ENCODE measurements at regions not wholly inside any gene's neighbourhood (a gene's known extent, or its start where the extent isn't known, plus 50 kb on each side); places are given as distances from the start of the nearest gene placed in this dataset.
"Not testable (repeated sequence)": the region's sequence is repeated elsewhere in the genome, so short reads cannot be mapped to it uniquely, and the experiment has no call there.

- H3K27me3 ChIP-seq = no peaks in the 10 kb centered on the region
- DNase-seq = no peak
- intact Hi-C loops (cut with DNase I; ENCODE audit: low total_unique reads) = no loop called here
Observed at GRCh38 chr11:93054279-93054678, 84.8 kb downstream of the MTNR1B start.

DNA sequence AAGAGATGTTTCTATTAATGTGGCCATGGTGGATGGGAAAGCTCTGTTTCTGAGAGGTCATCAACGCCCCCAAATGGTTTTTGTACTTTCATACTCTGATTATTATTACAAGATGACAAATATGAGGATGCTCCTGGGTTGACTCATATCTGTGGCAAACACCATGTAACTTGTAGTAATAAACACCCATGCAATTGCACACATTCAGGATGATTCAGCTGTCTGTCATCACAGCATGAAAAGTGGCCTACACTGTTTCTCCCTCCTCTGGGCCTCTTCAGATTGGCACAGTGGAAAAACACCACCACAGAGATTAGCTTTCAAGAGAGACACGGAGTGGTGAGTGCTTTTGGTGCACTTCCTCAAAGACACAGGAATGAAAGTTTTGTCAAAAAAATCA is 85.4 kb downstream of the MTNR1B start:
- TF ChIP-seq POLR2A (IDR thresholded peaks at IDR 0.05) = no peak
- no peak for TF ChIP-seq CTCF (IDR thresholded peaks at IDR 0.05)
- no peak for DNase-seq
- intact Hi-C loops (cut with DNase I; ENCODE audit: low total_unique reads) = no loop called here
- no peaks in the 10 kb centered on the region for H3K27me3 ChIP-seq
- no peaks in the 10 kb centered on the region for H3K36me3 ChIP-seq
- H3K4me3 ChIP-seq = no peak overlapping the region
- no peaks in the 10 kb centered on the region for H3K4me1 ChIP-seq
- no peak overlapping the region for H3K27ac ChIP-seq
- no peaks in the 10 kb centered on the region for H3K9me3 ChIP-seq

More at GRCh38 chr11:93054279-93054678, 84.8 kb downstream of the MTNR1B start:
- no peak for TF ChIP-seq CTCF (IDR thresholded peaks at IDR 0.05)
- no peak for TF ChIP-seq POLR2A (IDR thresholded peaks at IDR 0.05)
- Histone ChIP-seq H3K27ac (no peak overlapping the region), H3K4me1 (no peaks in the 10 kb centered on the region), H3K36me3 (no peaks in the 10 kb centered on the region), H3K4me3 (no peak overlapping the region), H3K9me3 (no peaks in the 10 kb centered on the region)

DNA sequence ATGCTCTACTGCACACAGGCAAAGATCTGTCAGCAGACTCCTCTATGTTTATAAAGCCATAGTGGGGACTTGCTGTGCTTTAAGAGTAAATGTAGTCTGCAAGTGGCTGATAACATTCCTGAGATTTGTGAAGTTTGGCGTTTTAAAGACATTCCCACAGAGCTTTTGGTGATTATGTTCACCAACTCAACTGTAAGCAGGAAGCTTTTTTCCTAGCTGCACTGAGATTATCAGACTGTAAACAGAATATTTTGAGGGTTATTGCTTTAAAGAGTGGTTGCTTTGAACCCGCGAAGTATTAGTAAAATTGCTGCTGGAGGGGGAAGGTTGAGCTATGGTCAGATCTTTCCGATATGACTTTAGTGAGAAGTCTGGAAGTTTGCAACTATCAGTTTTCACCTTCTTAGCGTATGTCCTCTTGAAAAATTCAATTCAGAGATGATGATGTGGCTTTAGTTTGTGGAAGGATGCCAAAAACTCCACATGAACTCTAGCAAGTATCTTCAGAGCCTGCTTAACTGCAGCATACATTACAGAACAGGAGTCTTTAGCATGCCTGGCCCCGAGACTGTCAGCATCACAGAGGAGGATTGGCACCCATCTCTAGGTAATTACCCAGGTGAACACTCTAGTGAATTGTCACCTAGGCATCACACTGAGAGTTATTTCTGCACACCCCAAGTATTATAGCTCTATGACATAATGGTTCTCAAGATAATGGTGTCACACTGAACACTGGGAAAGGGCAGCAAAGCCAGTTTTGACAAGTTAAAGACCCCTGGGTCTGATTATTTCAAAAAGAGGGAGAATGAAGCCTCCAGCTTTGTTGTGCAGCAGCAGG is 89.9 kb downstream of the MTNR1B start:
- Histone ChIP-seq H3K9me3 (no peaks in the 10 kb centered on the region), H3K27me3 (no peaks in the 10 kb centered on the region), H3K27ac (no peak overlapping the region), H3K36me3 (no peaks in the 10 kb centered on the region), H3K4me3 (no peak overlapping the region), H3K4me1 (no peaks in the 10 kb centered on the region)
- TF ChIP-seq CTCF (IDR thresholded peaks at IDR 0.05) (no peak), POLR2A (IDR thresholded peaks at IDR 0.05) (no peak)
- DNase-seq = no peak
- intact Hi-C loops (cut with DNase I; ENCODE audit: low total_unique reads) = no loop called here

DNA sequence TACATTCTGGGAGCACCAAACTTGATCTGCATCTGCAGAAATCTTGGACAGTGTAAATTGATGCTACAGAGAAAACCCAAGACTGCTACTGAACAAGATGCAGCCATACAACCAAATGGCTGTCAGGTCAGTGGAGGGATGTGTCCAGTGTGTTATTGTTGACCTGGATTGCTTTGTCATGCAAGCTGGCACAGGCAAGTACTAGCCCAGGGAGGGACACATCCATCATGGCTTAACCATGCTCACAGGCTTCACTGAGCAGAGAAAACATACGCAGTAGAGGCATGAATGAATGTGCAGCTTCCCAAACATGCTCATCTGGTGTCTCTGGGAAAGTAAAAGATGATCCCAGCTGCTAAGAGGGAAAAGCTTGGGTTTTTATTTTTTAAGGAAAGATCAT is 93.6 kb downstream of the MTNR1B start:
- intact Hi-C loops (cut with DNase I; ENCODE audit: low total_unique reads) = no loop called here

GRCh38 chr11:93065074-93065674 is 95.7 kb downstream of the MTNR1B start:
- H3K36me3 ChIP-seq; DNase-seq; H3K27ac ChIP-seq; H3K27me3 ChIP-seq; H3K9me3 ChIP-seq; intact Hi-C loops (cut with DNase I; ENCODE audit: low total_unique reads); H3K4me3 ChIP-seq; H3K4me1 ChIP-seq: not testable (repeated sequence)

More for the DNA sequence above, 93.6 kb downstream of the MTNR1B start:
- Histone ChIP-seq H3K36me3 (no peaks in the 10 kb centered on the region), H3K4me1 (no peaks in the 10 kb centered on the region), H3K27me3 (no peaks in the 10 kb centered on the region), H3K27ac (no peak overlapping the region), H3K4me3 (no peak overlapping the region), H3K9me3 (no peaks in the 10 kb centered on the region)
- no peak for DNase-seq
- TF ChIP-seq CTCF (IDR thresholded peaks at IDR 0.05) = no peak
- TF ChIP-seq POLR2A (IDR thresholded peaks at IDR 0.05) = no peak
